Activated CD8-positive, alpha-beta memory T cell treated with anti-CD3 and anti-CD28 coated beads, Interleukin-2, amount 50 U/mL, for 4 hours (primary cell): ENCODE measurements at regions not wholly inside any gene's neighbourhood (a gene's known extent, or its start where the extent isn't known, plus 50 kb on each side); places are given as distances from the start of the nearest gene placed in this dataset.

Experiments
- DNase-seq: peaks from one replicate; pipeline ENCODE4 v3.0.0-alpha.2; 2020

DNA sequence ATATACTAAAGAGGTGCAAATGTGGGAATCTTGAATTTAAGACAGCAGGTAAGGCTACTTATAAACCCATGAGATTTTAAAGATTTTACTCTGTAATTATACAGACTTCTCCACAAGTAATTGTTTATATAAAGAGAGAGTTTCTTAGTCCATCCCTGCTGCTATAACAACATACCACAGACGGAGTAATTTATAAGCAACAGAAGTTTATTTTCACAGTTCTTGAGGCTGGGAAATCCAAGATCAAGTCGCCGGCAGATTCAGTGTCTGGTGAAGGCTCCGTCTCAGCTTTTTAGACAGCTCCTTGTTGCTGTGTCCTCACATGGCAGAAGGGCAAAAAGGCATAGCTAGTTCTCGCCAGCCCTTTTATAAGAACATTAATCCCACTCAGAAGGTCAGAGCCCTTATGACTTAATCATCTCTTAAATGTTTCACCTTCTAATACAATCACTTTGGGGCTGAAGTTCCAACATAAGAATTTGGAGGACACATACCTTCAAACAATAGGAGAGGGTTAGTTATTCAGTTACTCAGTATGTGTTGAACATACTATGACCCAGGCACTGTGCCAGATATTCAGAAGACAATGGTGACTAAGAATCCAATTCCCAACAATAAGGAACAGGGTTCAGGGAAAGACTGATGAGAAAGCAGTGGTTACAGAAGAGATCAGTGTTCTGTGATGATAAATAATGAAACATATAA lies 466.0 kb downstream of the RIT2 start:
- DNase-seq: no peak

DNA sequence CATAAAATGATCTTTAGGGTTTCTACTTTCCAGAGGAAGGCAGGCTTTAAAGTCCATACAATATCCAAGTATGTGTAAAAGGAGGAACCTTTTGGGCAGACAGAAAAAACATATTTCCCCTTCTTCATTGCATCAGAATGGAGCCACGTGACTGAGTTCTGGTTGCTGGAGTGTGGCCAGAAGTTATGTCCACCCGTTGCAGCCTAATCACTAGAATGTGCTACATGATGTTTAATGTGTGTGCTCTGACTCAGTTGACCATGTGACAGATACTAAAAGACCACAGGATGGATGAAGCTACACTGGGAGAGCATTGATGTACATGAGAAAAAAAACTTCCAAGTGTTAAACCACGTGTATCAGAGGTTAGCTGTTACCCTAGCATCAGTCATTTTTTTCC lies 460.9 kb downstream of the RIT2 start:
- no peak for DNase-seq

DNA sequence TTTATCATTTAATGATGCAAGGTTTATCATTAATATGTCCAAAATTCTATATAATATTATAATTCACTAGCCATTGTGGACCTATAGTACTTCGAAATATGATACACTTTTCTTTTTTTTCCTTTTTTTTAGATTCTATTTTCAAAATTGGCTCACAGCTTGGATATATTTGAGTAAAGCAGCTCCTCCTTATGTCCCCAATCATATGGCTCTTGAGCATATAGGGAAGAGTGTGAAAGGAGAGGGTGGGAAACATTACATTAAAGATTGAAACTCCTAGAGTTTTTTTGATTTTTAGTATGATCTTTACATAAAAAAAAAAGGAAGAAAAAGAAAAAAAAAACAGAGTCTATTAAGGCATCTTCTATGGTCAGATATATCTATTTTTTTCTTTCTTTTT lies 457.9 kb downstream of the RIT2 start:
- no peak for DNase-seq

GRCh38 chr18:42658171-42658570 lies 457.3 kb downstream of the RIT2 start:
- DNase-seq: no peak

DNA sequence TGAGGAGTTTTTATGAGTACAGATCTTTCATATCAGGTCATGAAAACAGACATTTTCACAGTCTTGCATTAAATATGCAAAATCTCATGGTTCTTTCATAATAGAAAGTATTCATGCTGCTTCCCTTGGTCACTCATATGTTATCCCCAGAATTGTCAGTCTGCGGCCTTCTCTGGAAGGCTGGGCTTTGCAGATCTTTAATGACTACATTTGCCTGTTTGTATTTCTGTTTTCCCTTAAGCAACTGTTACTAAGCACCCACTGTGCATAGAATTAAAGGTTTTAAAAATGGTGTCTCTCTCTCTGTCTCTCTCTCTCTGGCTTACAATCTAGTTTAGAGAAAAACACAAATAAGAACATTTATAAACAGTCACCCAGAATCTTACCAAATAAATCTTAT lies 456.3 kb downstream of the RIT2 start:
- DNase-seq: no peak

DNA sequence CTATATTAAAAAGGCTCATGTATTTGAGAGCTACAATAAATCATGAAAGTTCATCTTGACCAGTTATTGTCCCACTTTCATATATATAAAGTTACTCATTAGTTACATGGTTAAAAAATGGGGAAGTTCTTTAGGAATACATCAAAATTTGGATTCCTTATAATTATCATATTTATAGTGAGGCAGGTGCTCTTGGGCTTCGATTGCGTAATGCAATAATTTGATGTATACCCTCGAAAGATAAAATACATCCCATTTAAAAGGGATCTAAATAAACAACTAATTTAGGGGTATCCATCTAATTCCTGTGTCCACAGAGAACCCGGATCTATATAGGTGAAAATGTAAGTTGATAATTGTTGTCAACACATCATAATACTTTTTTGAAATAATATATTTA lies 444.6 kb downstream of the RIT2 start:
- no peak for DNase-seq

DNA sequence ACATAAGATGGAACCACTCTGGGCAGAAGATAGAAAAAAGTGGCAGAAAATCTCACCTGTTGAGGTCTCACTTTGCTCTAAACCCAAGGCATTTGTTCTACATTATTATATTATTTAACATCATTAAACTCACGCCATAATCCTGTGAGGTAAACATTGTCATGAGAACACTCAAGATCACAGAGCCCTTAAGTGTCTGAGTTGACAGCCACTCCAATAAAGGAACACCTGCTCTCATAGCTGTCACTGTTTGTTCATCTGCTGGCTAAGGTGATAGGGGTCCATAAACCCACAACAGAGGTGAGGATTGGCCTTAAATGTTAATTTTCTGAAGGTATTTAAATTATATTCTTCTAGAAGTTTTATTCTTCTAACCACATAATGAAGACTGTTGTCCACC lies 439.7 kb downstream of the RIT2 start:
- no peak for DNase-seq

GRCh38 chr18:42683094-42683493 lies 432.4 kb downstream of the RIT2 start:
- no peak for DNase-seq

- DNase-seq: no peak
Measured at GRCh38 chr18:42689310-42689709, 426.2 kb downstream of the RIT2 start.
